ENCODE measurements at regions not wholly inside any gene's neighbourhood (a gene's known extent, or its start where the extent isn't known, plus 50 kb on each side); places are given as distances from the start of the nearest gene placed in this dataset.

- no peak for TF ChIP-seq POLR2A (IDR thresholded peaks at IDR 0.05)
- TF ChIP-seq, protein P1, sequence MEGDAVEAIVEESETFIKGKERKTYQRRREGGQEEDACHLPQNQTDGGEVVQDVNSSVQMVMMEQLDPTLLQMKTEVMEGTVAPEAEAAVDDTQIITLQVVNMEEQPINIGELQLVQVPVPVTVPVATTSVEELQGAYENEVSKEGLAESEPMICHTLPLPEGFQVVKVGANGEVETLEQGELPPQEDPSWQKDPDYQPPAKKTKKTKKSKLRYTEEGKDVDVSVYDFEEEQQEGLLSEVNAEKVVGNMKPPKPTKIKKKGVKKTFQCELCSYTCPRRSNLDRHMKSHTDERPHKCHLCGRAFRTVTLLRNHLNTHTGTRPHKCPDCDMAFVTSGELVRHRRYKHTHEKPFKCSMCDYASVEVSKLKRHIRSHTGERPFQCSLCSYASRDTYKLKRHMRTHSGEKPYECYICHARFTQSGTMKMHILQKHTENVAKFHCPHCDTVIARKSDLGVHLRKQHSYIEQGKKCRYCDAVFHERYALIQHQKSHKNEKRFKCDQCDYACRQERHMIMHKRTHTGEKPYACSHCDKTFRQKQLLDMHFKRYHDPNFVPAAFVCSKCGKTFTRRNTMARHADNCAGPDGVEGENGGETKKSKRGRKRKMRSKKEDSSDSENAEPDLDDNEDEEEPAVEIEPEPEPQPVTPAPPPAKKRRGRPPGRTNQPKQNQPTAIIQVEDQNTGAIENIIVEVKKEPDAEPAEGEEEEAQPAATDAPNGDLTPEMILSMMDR (IDR thresholded peaks at IDR 0.05) = no peak
Observed at GRCh38 chr1:118364882-118365281, 179.9 kb upstream of the SPAG17 start.

Measured in esophagus squamous epithelium (tissue), 4 donors.